H9 (cell line): ENCODE measurements at regions not wholly inside any gene's neighbourhood (a gene's known extent, or its start where the extent isn't known, plus 50 kb on each side); places are given as distances from the start of the nearest gene placed in this dataset.

Experiments
- DNase-seq: peaks from one replicate; pipeline ENCODE4 v3.0.0-alpha.2; 2017
- H2AFZ ChIP-seq: one replicate; pipeline ENCODE4 v1.6.1; 2013; ENCODE audit warnings: mild to moderate bottlenecking, low read length, control low read depth, moderate library complexity
- H2AK5ac ChIP-seq: 2 replicates; pipeline ENCODE4 v1.6.1; 2013; ENCODE audit warnings: low read length, control low read depth, mixed read lengths; ENCODE audit not compliant: insufficient read length
- H2BK120ac ChIP-seq: one replicate; pipeline ENCODE4 v1.6.1; 2013; ENCODE audit warnings: low read depth, mild to moderate bottlenecking, low read length, control low read depth, inconsistent platforms; ENCODE audit not compliant: poor library complexity, severe bottlenecking
- H2BK12ac ChIP-seq: 2 replicates; pipeline ENCODE4 v1.6.1; 2013; ENCODE audit warnings: low read length, control low read depth, mixed read lengths, low read depth; ENCODE audit not compliant: insufficient read length
- H2BK15ac ChIP-seq: 2 replicates; pipeline ENCODE4 v1.6.1; 2013; ENCODE audit warnings: low read depth, low read length, control low read depth
- H2BK20ac ChIP-seq: one replicate; pipeline ENCODE4 v1.6.1; 2013; ENCODE audit warnings: low read depth, mild to moderate bottlenecking, low read length, control low read depth, inconsistent platforms; ENCODE audit not compliant: poor library complexity, severe bottlenecking
- H2BK5ac ChIP-seq: 2 replicates; pipeline ENCODE4 v1.6.1; 2013; ENCODE audit warnings: low read length, control low read depth, mixed read lengths; ENCODE audit not compliant: insufficient read length
- H3K14ac ChIP-seq: 2 replicates; pipeline ENCODE4 v1.6.1; 2013; ENCODE audit warnings: low read length, control low read depth; ENCODE audit not compliant: insufficient read depth
- H3K18ac ChIP-seq: 2 replicates; pipeline ENCODE4 v1.6.1; 2013; ENCODE audit warnings: low read depth, mild to moderate bottlenecking, mixed read lengths, low read length, control low read depth; ENCODE audit not compliant: insufficient read length
- H3K23ac ChIP-seq: 2 replicates; pipeline ENCODE4 v1.6.1; 2013; ENCODE audit warnings: low read length, control low read depth, mixed read lengths, low read depth; ENCODE audit not compliant: insufficient read length
- H3K23me2 ChIP-seq: 2 replicates; pipeline ENCODE4 v1.6.1; 2013; ENCODE audit warnings: low read depth, mild to moderate bottlenecking, mixed read lengths, low read length, control low read depth; ENCODE audit not compliant: insufficient read length, poor library complexity, severe bottlenecking
- H3K27ac ChIP-seq: 2 replicates; pipeline ENCODE4 v1.5.1; 2013; ENCODE audit warnings: low read length, control low read depth, mixed read lengths, low read depth; ENCODE audit not compliant: insufficient read length
- H3K27me3 ChIP-seq: 2 replicates; pipeline ENCODE4 v1.6.1; 2013; ENCODE audit warnings: low read length, control low read depth, inconsistent platforms; ENCODE audit not compliant: insufficient read depth
- H3K4ac ChIP-seq: 2 replicates; pipeline ENCODE4 v1.6.1; 2013; ENCODE audit warnings: low read depth, mild to moderate bottlenecking, control low read depth, inconsistent platforms, low read length, moderate library complexity
- H3K4me1 ChIP-seq: 2 replicates; pipeline ENCODE4 v1.6.1; 2013; ENCODE audit warnings: low read length, control low read depth, inconsistent platforms; ENCODE audit not compliant: insufficient read depth
- H3K4me2 ChIP-seq: 2 replicates; pipeline ENCODE4 v1.6.1; 2013; ENCODE audit warnings: low read length, control low read depth, mixed read lengths; ENCODE audit not compliant: insufficient read length, insufficient read depth
- H3K56ac ChIP-seq: 2 replicates; pipeline ENCODE4 v1.6.1; 2013; ENCODE audit warnings: low read depth, mild to moderate bottlenecking, mixed read lengths, low read length, control low read depth; ENCODE audit not compliant: insufficient read length
- H3K79me1 ChIP-seq: 2 replicates; pipeline ENCODE4 v1.6.1; 2013; ENCODE audit warnings: low read depth, mild to moderate bottlenecking, moderate library complexity, low read length, control low read depth, inconsistent platforms; ENCODE audit not compliant: insufficient read depth, poor library complexity, severe bottlenecking
- H3K79me2 ChIP-seq: 2 replicates; pipeline ENCODE4 v1.6.1; 2013; ENCODE audit warnings: low read length, control low read depth, inconsistent platforms; ENCODE audit not compliant: insufficient read depth
- H3K9ac ChIP-seq: 2 replicates; pipeline ENCODE4 v1.6.1; 2013; ENCODE audit warnings: low read length, control low read depth, mixed read lengths; ENCODE audit not compliant: insufficient read length; ENCODE audit errors: extremely low read depth
- H3K9me3 ChIP-seq: one replicate; pipeline ENCODE4 v1.6.1; 2013; ENCODE audit warnings: low read depth, low read length, inconsistent platforms; ENCODE audit not compliant: control insufficient read depth
- H3T11ph ChIP-seq: one replicate; pipeline ENCODE4 v1.6.1; 2013; ENCODE audit warnings: mild to moderate bottlenecking, low read length, control low read depth, inconsistent platforms
- H4K20me1 ChIP-seq: one replicate; pipeline ENCODE4 v1.6.1; 2013; ENCODE audit not compliant: control insufficient read depth, insufficient read length, insufficient read depth
- H4K5ac ChIP-seq: 2 replicates; pipeline ENCODE4 v1.6.1; 2013; ENCODE audit warnings: low read depth, mild to moderate bottlenecking, mixed read lengths, low read length, control low read depth; ENCODE audit not compliant: insufficient read length
- H4K8ac ChIP-seq: replicated peaks from 2 replicates; pipeline ENCODE4 v1.6.1; 2013; ENCODE audit warnings: low read length, control low read depth, mixed read lengths, low read depth; ENCODE audit not compliant: insufficient read length
- H4K91ac ChIP-seq: 2 replicates; pipeline ENCODE4 v1.6.1; 2013; ENCODE audit warnings: low read depth, mild to moderate bottlenecking, moderate library complexity, mixed read lengths, low read length, control low read depth; ENCODE audit not compliant: insufficient read length
- H3K27ac Mint-ChIP-seq, 3 experiments: 2 replicates in 2 of 3; 3 replicates in 1 of 3; pipeline ENCODE4 v1.8.0; 2020 to 2021; ENCODE audit warnings: mixed read lengths in 3 of 3, mild to moderate bottlenecking in 1 of 3, moderate library complexity in 1 of 3
- H3K27me3 Mint-ChIP-seq: 2 replicates; pipeline ENCODE4 v1.8.0; 2021; ENCODE audit warnings: low read depth, mild to moderate bottlenecking, moderate library complexity, mixed read lengths
- H3K36me3 Mint-ChIP-seq, 3 experiments: 2 replicates in 2 of 3; 3 replicates in 1 of 3; pipeline ENCODE4 v1.8.0; 2020 to 2021; ENCODE audit warnings: low read depth in 3 of 3, mixed read lengths in 3 of 3; ENCODE audit not compliant: insufficient read depth in 1 of 3
- H3K4me1 Mint-ChIP-seq, 2 experiments: 2 replicates each; pipeline ENCODE4 v1.8.0; 2020; ENCODE audit warnings: mixed read lengths in 2 of 2
- H3K4me3 Mint-ChIP-seq, 2 experiments: 2 replicates in 1 of 2; 3 replicates in 1 of 2; pipeline ENCODE4 v1.8.0; 2020 to 2021; ENCODE audit warnings: mild to moderate bottlenecking in 2 of 2, mixed read lengths in 2 of 2, moderate library complexity in 1 of 2
- H3K9me3 Mint-ChIP-seq, 2 experiments: 2 replicates in 1 of 2; 3 replicates in 1 of 2; pipeline ENCODE4 v1.8.0; 2020; ENCODE audit warnings: mild to moderate bottlenecking in 2 of 2, mixed read lengths in 2 of 2, moderate library complexity in 1 of 2
- CTCF ChIP-seq: fragments of 200-600 bp; sonication (generic); conservative IDR thresholded peaks from 3 replicates; pipeline ENCODE4 v1.8.0; 2021; ENCODE audit warnings: antibody characterized with exemption, mild to moderate bottlenecking

- H3K4me2 ChIP-seq, result no peak overlapping the region
- H3K14ac ChIP-seq, result no peak overlapping the region
- H3K27ac Mint-ChIP-seq, result no peak overlapping the region
- peaks cover 44 to 45% of the 10 kb centered on the region in 2 experiments for H3K9me3 Mint-ChIP-seq
- no peak for TF ChIP-seq CTCF
- no peak overlapping the region for H4K91ac ChIP-seq
- H2BK5ac ChIP-seq, result no peak overlapping the region
- no peak overlapping the region for H2BK15ac ChIP-seq
- H3T11ph ChIP-seq, result no peak overlapping the region
- no peak overlapping the region for H3K23ac ChIP-seq
- peaks cover 10 to 36% (median 26%) of the 10 kb centered on the region in 3 experiments for H3K36me3 Mint-ChIP-seq
- no peak overlapping the region for H3K4me3 Mint-ChIP-seq
- H3K79me2 ChIP-seq, result no peaks in the 10 kb centered on the region
- H4K20me1 ChIP-seq, result no peaks in the 10 kb centered on the region
- no peak overlapping the region for H2AFZ ChIP-seq
- DNase-seq, result no peak
- H3K18ac ChIP-seq, result no peak overlapping the region
- no peaks in the 10 kb centered on the region for H3K79me1 ChIP-seq
- H3K27ac ChIP-seq, result no peak overlapping the region
- no peak overlapping the region for H3K56ac ChIP-seq
- no peak overlapping the region for H3K9ac ChIP-seq
- no peak overlapping the region for H4K8ac ChIP-seq
- no peaks in the 10 kb centered on the region for H3K4me1 ChIP-seq
- H3K27me3 ChIP-seq, result no peaks in the 10 kb centered on the region
- H3K4me1 Mint-ChIP-seq, result no peaks in the 10 kb centered on the region
- no peaks in the 10 kb centered on the region for H3K23me2 ChIP-seq
- H2AK5ac ChIP-seq, result no peak overlapping the region
- H3K27me3 Mint-ChIP-seq, result no peaks in the 10 kb centered on the region; the same call in 1 of the 2 replicates
- no peak overlapping the region for H4K5ac ChIP-seq
- no peak overlapping the region for H3K4ac ChIP-seq
- no peak overlapping the region for H2BK20ac ChIP-seq
- no peak overlapping the region for H2BK12ac ChIP-seq
- no peak overlapping the region for H2BK120ac ChIP-seq
- H3K9me3 ChIP-seq, result peaks cover 13% of the 10 kb centered on the region
These were observed 311.9 kb upstream of the EPHA3 start for GRCh38 chr3:88795503-88795902.
